ENCODE measurements at regions not wholly inside any gene's neighbourhood (a gene's known extent, or its start where the extent isn't known, plus 50 kb on each side); places are given as distances from the start of the nearest gene placed in this dataset.

GRCh38 chr22:45067731-45068130 lies 57.9 kb upstream of the PHF21B start:
- no peaks in the 10 kb centered on the region for H3K36me3 ChIP-seq (ENCODE audit: insufficient read depth, low read length, poor library complexity, severe bottlenecking)
- no TSS peak for BruUV-seq (replicated peaks)
- no peak overlapping the region for H3K27ac ChIP-seq (ENCODE audit: low read depth, low read length, poor library complexity, severe bottlenecking)
- ChIA-PET POLR2A (ENCODE audit: low non-redundant PET) (no interaction called here), CTCF (no interaction called here)
- intact Hi-C loops (cut with micrococcal nuclease; ENCODE audit: unreplicated experiment): no loop called here
- no peak for DNase-seq (ENCODE audit: low spot score)
- no peaks in the 10 kb centered on the region for H3K9me3 ChIP-seq (ENCODE audit: low read depth, low read length, poor library complexity, severe bottlenecking)
- no peak for TF ChIP-seq EZH2 (IDR thresholded peaks at IDR 0.05; ENCODE audit: borderline replicate concordance, low read depth, low read length, poor library complexity, severe bottlenecking)
- TF ChIP-seq CTCF (conservative IDR thresholded peaks at IDR 0.05; ENCODE audit: low read depth, low read length): no peak
- no peaks in the 10 kb centered on the region for H3K27me3 ChIP-seq (replicated peaks; ENCODE audit: insufficient read depth, low read depth, low read length, poor library complexity)
- no peaks in the 10 kb centered on the region for H3K4me1 ChIP-seq (ENCODE audit: insufficient read depth, low read length, poor library complexity, severe bottlenecking)
- no peak overlapping the region for H3K4me3 ChIP-seq (ENCODE audit: low read depth, low read length, poor library complexity, severe bottlenecking)

GRCh38 chr22:45069925-45070324 lies 60.1 kb upstream of the PHF21B start:
- H3K4me3 ChIP-seq (ENCODE audit: low read depth, low read length, poor library complexity, severe bottlenecking): no peak overlapping the region
- no TSS peak for BruUV-seq (replicated peaks)
- no peak overlapping the region for H3K27ac ChIP-seq (ENCODE audit: low read depth, low read length, poor library complexity, severe bottlenecking)
- CTCF ChIA-PET: no interaction called here
- intact Hi-C loops (cut with micrococcal nuclease; ENCODE audit: unreplicated experiment): no loop called here
- TF ChIP-seq CTCF (conservative IDR thresholded peaks at IDR 0.05; ENCODE audit: low read depth, low read length) (no peak), EZH2 (IDR thresholded peaks at IDR 0.05; ENCODE audit: borderline replicate concordance, low read depth, low read length, poor library complexity, severe bottlenecking) (no peak)
- H3K9me3 ChIP-seq (ENCODE audit: low read depth, low read length, poor library complexity, severe bottlenecking): no peaks in the 10 kb centered on the region
- no peaks in the 10 kb centered on the region for H3K27me3 ChIP-seq (replicated peaks; ENCODE audit: insufficient read depth, low read depth, low read length, poor library complexity)
- H3K4me1 ChIP-seq (ENCODE audit: insufficient read depth, low read length, poor library complexity, severe bottlenecking): no peaks in the 10 kb centered on the region
- no peak for DNase-seq (ENCODE audit: low spot score)
- POLR2A ChIA-PET (ENCODE audit: low non-redundant PET): no interaction called here
- H3K36me3 ChIP-seq (ENCODE audit: insufficient read depth, low read length, poor library complexity, severe bottlenecking): no peaks in the 10 kb centered on the region

GRCh38 chr22:45071618-45072017 lies 61.8 kb upstream of the PHF21B start:
- no peak for DNase-seq (ENCODE audit: low spot score)
- Histone ChIP-seq H3K27ac (ENCODE audit: low read depth, low read length, poor library complexity, severe bottlenecking) (no peak overlapping the region), H3K36me3 (ENCODE audit: insufficient read depth, low read length, poor library complexity, severe bottlenecking) (no peaks in the 10 kb centered on the region), H3K4me3 (ENCODE audit: low read depth, low read length, poor library complexity, severe bottlenecking) (no peak overlapping the region), H3K4me1 (ENCODE audit: insufficient read depth, low read length, poor library complexity, severe bottlenecking) (no peaks in the 10 kb centered on the region), H3K9me3 (ENCODE audit: low read depth, low read length, poor library complexity, severe bottlenecking) (no peaks in the 10 kb centered on the region), H3K27me3 (replicated peaks; ENCODE audit: insufficient read depth, low read depth, low read length, poor library complexity) (no peaks in the 10 kb centered on the region)
- no TSS peak for BruUV-seq (replicated peaks)
- CTCF ChIA-PET: no interaction called here
- intact Hi-C loops (cut with micrococcal nuclease; ENCODE audit: unreplicated experiment): no loop called here
- TF ChIP-seq EZH2 (IDR thresholded peaks at IDR 0.05; ENCODE audit: borderline replicate concordance, low read depth, low read length, poor library complexity, severe bottlenecking): no peak
- no peak for TF ChIP-seq CTCF (conservative IDR thresholded peaks at IDR 0.05; ENCODE audit: low read depth, low read length)
- POLR2A ChIA-PET (ENCODE audit: low non-redundant PET): no interaction called here

Data from A673 (cell line).